IPS-18a (cell line): ENCODE measurements at regions not wholly inside any gene's neighbourhood (a gene's known extent, or its start where the extent isn't known, plus 50 kb on each side); places are given as distances from the start of the nearest gene placed in this dataset.

ENCODE experiments used
- H3K27ac ChIP-seq: one replicate; pipeline ENCODE4 v1.5.1; 2013; ENCODE audit warnings: low read length
- H3K27me3 ChIP-seq: one replicate; pipeline ENCODE4 v1.6.1; 2013; ENCODE audit warnings: mild to moderate bottlenecking, low read length; ENCODE audit not compliant: control insufficient read depth, insufficient read depth
- H3K36me3 ChIP-seq: one replicate; pipeline ENCODE4 v1.6.1; 2013; ENCODE audit warnings: low read depth, low read length; ENCODE audit not compliant: control insufficient read depth
- H3K4me1 ChIP-seq: one replicate; pipeline ENCODE4 v1.6.1; 2013; ENCODE audit warnings: low read depth, low read length; ENCODE audit not compliant: control insufficient read depth
- H3K4me3 ChIP-seq: one replicate; pipeline ENCODE4 v1.5.1; 2013; ENCODE audit warnings: low read length
- H3K9ac ChIP-seq: one replicate; pipeline ENCODE4 v1.6.1; 2013; ENCODE audit warnings: mild to moderate bottlenecking, low read length, moderate library complexity
- H3K9me3 ChIP-seq: one replicate; pipeline ENCODE4 v1.6.1; 2013; ENCODE audit warnings: low read depth, low read length; ENCODE audit not compliant: control insufficient read depth

- no peaks in the 10 kb centered on the region for H3K9me3 ChIP-seq
- no peak overlapping the region for H3K4me3 ChIP-seq
- H3K27me3 ChIP-seq: no peaks in the 10 kb centered on the region
These were observed 90.2 kb upstream of the RPL38 start for GRCh38 chr17:74113326-74113725.

GRCh38 chr17:74113952-74114351 lies 89.5 kb upstream of the RPL38 start:
- H3K4me1 ChIP-seq: peaks cover 40% of the 10 kb centered on the region
- no peak overlapping the region for H3K9ac ChIP-seq
- H3K27ac ChIP-seq: no peak overlapping the region
- no peaks in the 10 kb centered on the region for H3K36me3 ChIP-seq
- H3K27me3 ChIP-seq: no peaks in the 10 kb centered on the region
- H3K4me3 ChIP-seq: no peak overlapping the region
- no peaks in the 10 kb centered on the region for H3K9me3 ChIP-seq

More at GRCh38 chr17:74113326-74113725, 90.2 kb upstream of the RPL38 start:
- Histone ChIP-seq H3K27ac (no peak overlapping the region), H3K9ac (no peak overlapping the region), H3K4me1 (peaks cover 40% of the 10 kb centered on the region), H3K36me3 (no peaks in the 10 kb centered on the region)

- Histone ChIP-seq H3K9ac (no peak overlapping the region), H3K27me3 (no peaks in the 10 kb centered on the region), H3K36me3 (no peaks in the 10 kb centered on the region), H3K27ac (no peak overlapping the region), H3K9me3 (no peaks in the 10 kb centered on the region), H3K4me3 (no peak overlapping the region), H3K4me1 (peaks cover 36% of the 10 kb centered on the region)
These were observed 88.5 kb upstream of the RPL38 start for GRCh38 chr17:74114881-74115470.

- H3K36me3 ChIP-seq: no peaks in the 10 kb centered on the region
- no peak overlapping the region for H3K4me3 ChIP-seq
- H3K4me1 ChIP-seq: peaks cover 36% of the 10 kb centered on the region
- no peaks in the 10 kb centered on the region for H3K27me3 ChIP-seq
- H3K27ac ChIP-seq: no peak overlapping the region
- no peaks in the 10 kb centered on the region for H3K9me3 ChIP-seq
- H3K9ac ChIP-seq: no peak overlapping the region
These were observed 87.9 kb upstream of the RPL38 start for GRCh38 chr17:74115586-74115985.

- Histone ChIP-seq H3K27ac (no peak overlapping the region), H3K4me3 (no peak overlapping the region), H3K9me3 (no peaks in the 10 kb centered on the region), H3K4me1 (peaks cover 36% of the 10 kb centered on the region), H3K9ac (no peak overlapping the region), H3K36me3 (no peaks in the 10 kb centered on the region), H3K27me3 (no peaks in the 10 kb centered on the region)
These were observed 87.3 kb upstream of the RPL38 start for GRCh38 chr17:74116087-74116717.

GRCh38 chr17:74117087-74117698 lies 86.3 kb upstream of the RPL38 start:
- Histone ChIP-seq H3K27ac (no peak overlapping the region), H3K27me3 (no peaks in the 10 kb centered on the region), H3K9ac (no peak overlapping the region), H3K4me3 (peak overlapping the region; percentile 23), H3K4me1 (peaks cover 36% of the 10 kb centered on the region), H3K9me3 (no peaks in the 10 kb centered on the region), H3K36me3 (no peaks in the 10 kb centered on the region)

- Histone ChIP-seq H3K4me1 (peaks cover 36% of the 10 kb centered on the region), H3K9me3 (no peaks in the 10 kb centered on the region), H3K27me3 (no peaks in the 10 kb centered on the region), H3K27ac (peak overlapping the region; percentile 35), H3K4me3 (peak overlapping the region; percentile 23), H3K9ac (peak overlapping the region; percentile 24), H3K36me3 (no peaks in the 10 kb centered on the region)
These were observed 85.5 kb upstream of the RPL38 start for GRCh38 chr17:74117999-74118421.

GRCh38 chr17:74118504-74118903 lies 85.0 kb upstream of the RPL38 start:
- Histone ChIP-seq H3K27ac (peak overlapping the region; percentile 35), H3K36me3 (no peaks in the 10 kb centered on the region), H3K27me3 (no peaks in the 10 kb centered on the region), H3K9ac (peak overlapping the region; percentile 24), H3K9me3 (no peaks in the 10 kb centered on the region), H3K4me1 (peaks cover 40% of the 10 kb centered on the region), H3K4me3 (peak overlapping the region; percentile 23)

GRCh38 chr17:74119049-74119580 lies 84.4 kb upstream of the RPL38 start:
- Histone ChIP-seq H3K4me3 (no peak overlapping the region), H3K4me1 (peaks cover 40% of the 10 kb centered on the region), H3K27ac (no peak overlapping the region), H3K36me3 (no peaks in the 10 kb centered on the region), H3K9me3 (no peaks in the 10 kb centered on the region), H3K27me3 (no peaks in the 10 kb centered on the region), H3K9ac (no peak overlapping the region)

- Histone ChIP-seq H3K36me3 (no peaks in the 10 kb centered on the region), H3K4me3 (no peak overlapping the region), H3K27me3 (no peaks in the 10 kb centered on the region), H3K9ac (no peak overlapping the region), H3K27ac (no peak overlapping the region), H3K9me3 (no peaks in the 10 kb centered on the region), H3K4me1 (peaks cover 40% of the 10 kb centered on the region)
These were observed 83.5 kb upstream of the RPL38 start for GRCh38 chr17:74119965-74120364.

GRCh38 chr17:74123350-74123749 lies 80.1 kb upstream of the RPL38 start:
- Histone ChIP-seq H3K36me3 (no peaks in the 10 kb centered on the region), H3K4me3 (no peak overlapping the region), H3K27ac (no peak overlapping the region), H3K9ac (no peak overlapping the region), H3K27me3 (no peaks in the 10 kb centered on the region), H3K4me1 (peaks cover 13% of the 10 kb centered on the region), H3K9me3 (no peaks in the 10 kb centered on the region)
